ENCODE measurements at regions not wholly inside any gene's neighbourhood (a gene's known extent, or its start where the extent isn't known, plus 50 kb on each side); places are given as distances from the start of the nearest gene placed in this dataset.

DNA sequence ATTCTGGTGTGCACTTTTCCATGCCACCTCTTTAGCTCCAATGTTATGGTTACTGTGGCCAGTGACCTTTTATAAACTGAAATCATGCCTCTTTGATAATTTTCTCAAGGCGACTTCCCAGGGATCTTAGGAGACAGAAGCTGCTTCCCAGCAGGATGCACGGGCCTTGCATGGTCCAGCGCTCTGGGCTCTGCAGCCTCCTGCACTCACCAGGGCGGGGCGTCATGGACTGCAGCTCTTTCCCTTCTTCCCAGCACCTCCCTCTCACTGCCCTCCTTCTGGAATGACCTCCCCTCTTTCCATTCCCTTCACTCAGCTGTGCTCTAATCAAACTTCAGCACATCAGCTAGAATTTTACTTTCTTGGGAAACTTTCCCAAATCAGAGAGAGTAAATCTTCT, 318.3 kb downstream of the IRS2 start:
- Histone ChIP-seq H3K4me3 (no peak overlapping the region), H3K27me3 (replicated peaks in 1 of 2; ENCODE audit: control insufficient read depth in 2 of 2, insufficient read depth in 2 of 2, low read length in 1 of 2) (no peaks in the 10 kb centered on the region), H4K20me1 (ENCODE audit: control insufficient read depth, insufficient read depth) (no peaks in the 10 kb centered on the region), H3K9me3 (replicated peaks; ENCODE audit: control insufficient read depth, insufficient read depth, low read length) (no peaks in the 10 kb centered on the region; the same call in 2 of the 3 replicates), H3K36me3 (ENCODE audit: control insufficient read depth in 2 of 2, insufficient read depth in 2 of 2, low read length in 1 of 2) (no peaks in the 10 kb centered on the region), H3K27ac (ENCODE audit: control insufficient read depth, insufficient read depth) (no peak overlapping the region), H3K79me2 (ENCODE audit: control insufficient read depth, insufficient read depth, low read length) (no peaks in the 10 kb centered on the region), H3K9ac (ENCODE audit: control insufficient read depth, insufficient read depth, low read length) (no peak overlapping the region), H3K4me2 (ENCODE audit: control insufficient read depth, insufficient read depth) (no peak overlapping the region), H3K4me1 (ENCODE audit: control insufficient read depth, insufficient read depth, low read length) (no peaks in the 10 kb centered on the region), H2AFZ (ENCODE audit: control insufficient read depth, low read depth, low read length) (no peak overlapping the region)
- RAD21 ChIA-PET (ENCODE audit: unreplicated experiment) = no interaction called here
- intact Hi-C loops (cut with micrococcal nuclease; ENCODE audit: unreplicated experiment) = no loop called here
- BruUV-seq (replicated peaks) = no TSS peak
- SMC1A ChIA-PET (ENCODE audit: uncharacterized antibody, unreplicated experiment) = interaction anchor here (2.2 kb wide), 1 partner anchor 12 kb away, joined by 6 read pairs; no protein-coding TSS in a partner anchor
- CTCF ChIA-PET = interaction anchor here (1.5 kb wide), 1 partner anchor 9 kb away, joined by 6 read pairs; no protein-coding TSS in a partner anchor
- POLR2A ChIA-PET = no interaction called here
- in situ Hi-C loops (cut with MboI) = no loop called here
- TF ChIP-seq NFIC (IDR thresholded peaks at IDR 0.05; ENCODE audit: low read depth, low read length) (no peak), CBX5 (IDR thresholded peaks at IDR 0.05; ENCODE audit: low read depth) (no peak), RELA (IDR thresholded peaks at IDR 0.05; ENCODE audit: borderline replicate concordance, partially characterized antibody) (no peak), RB1 (IDR thresholded peaks at IDR 0.05; ENCODE audit: borderline replicate concordance) (no peak), MYC (IDR thresholded peaks at IDR 0.05; ENCODE audit: insufficient read depth, insufficient read length, insufficient replicate concordance, low read length, severe bottlenecking) (no peak), MTA2 (IDR thresholded peaks at IDR 0.05; ENCODE audit: low read depth) (no peak), PML (IDR thresholded peaks at IDR 0.05; ENCODE audit: low read length) (no peak), RFX5 (IDR thresholded peaks at IDR 0.05; ENCODE audit: low read depth, low read length) (no peak)
- ATAC-seq (no peak), FAIRE-seq (no peak), DNase-seq (ENCODE audit: low read depth, low spot score) (no peak)
- WGBS (ENCODE audit: insufficient coverage, insufficient replicate concordance, low lambda C conversion rate, missing lambda C conversion rate) = 31% methylated on average over 5 of the region's 5 CpGs

DNA sequence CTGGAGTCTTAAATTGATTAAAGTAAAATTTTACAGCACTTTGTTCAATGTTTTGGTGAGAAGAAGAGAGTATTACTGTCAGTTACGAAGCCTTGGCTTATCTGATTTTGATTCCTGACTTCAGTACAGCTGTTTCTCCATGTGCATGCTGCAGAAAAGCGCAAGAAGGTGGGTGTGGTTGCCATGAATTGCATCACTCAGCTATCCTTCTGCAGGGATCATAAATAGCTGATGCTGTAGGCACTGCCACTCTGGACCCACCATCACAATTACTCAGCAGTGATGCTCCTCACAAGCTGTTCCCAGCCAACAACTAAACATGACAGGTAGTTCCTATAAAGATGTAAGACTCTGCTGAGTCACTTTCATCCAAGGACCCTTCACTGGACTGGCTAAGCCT, 321.2 kb downstream of the IRS2 start:
- CTCF ChIA-PET = no interaction called here
- TF ChIP-seq ASH2L (IDR thresholded peaks at IDR 0.05; ENCODE audit: borderline replicate concordance, low read depth) (no peak), FOXM1 (IDR thresholded peaks at IDR 0.05; ENCODE audit: low read depth, low read length) (no peak), SMARCA5 (IDR thresholded peaks at IDR 0.05) (no peak), NR2C1 (IDR thresholded peaks at IDR 0.05) (no peak), RAD21 (IDR thresholded peaks at IDR 0.05; ENCODE audit: insufficient read depth, low read depth, low read length) (no peak), ZBED1 (IDR thresholded peaks at IDR 0.05; ENCODE audit: borderline replicate concordance) (no peak), TCF3 (IDR thresholded peaks at IDR 0.05; ENCODE audit: borderline replicate concordance, insufficient read depth, low read depth, low read length) (no peak)
- TF ChIP-seq, protein P1, sequence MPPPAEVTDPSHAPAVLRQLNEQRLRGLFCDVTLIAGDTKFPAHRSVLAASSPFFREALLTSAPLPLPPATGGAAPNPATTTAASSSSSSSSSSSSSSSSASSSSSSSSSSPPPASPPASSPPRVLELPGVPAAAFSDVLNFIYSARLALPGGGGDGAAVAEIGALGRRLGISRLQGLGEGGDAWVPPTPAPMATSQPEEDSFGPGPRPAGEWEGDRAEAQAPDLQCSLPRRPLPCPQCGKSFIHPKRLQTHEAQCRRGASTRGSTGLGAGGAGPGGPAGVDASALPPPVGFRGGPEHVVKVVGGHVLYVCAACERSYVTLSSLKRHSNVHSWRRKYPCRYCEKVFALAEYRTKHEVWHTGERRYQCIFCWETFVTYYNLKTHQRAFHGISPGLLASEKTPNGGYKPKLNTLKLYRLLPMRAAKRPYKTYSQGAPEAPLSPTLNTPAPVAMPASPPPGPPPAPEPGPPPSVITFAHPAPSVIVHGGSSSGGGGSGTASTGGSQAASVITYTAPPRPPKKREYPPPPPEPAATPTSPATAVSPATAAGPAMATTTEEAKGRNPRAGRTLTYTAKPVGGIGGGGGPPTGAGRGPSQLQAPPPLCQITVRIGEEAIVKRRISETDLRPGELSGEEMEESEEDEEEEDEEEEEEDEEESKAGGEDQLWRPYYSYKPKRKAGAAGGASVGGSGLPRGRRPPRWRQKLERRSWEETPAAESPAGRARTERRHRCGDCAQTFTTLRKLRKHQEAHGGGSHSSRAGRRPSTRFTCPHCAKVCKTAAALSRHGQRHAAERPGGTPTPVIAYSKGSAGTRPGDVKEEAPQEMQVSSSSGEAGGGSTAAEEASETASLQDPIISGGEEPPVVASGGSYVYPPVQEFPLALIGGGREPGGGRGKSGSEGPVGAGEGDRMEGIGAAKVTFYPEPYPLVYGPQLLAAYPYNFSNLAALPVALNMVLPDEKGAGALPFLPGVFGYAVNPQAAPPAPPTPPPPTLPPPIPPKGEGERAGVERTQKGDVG (CRISPR knock-in tag; IDR thresholded peaks at IDR 0.05) = no peak

More for the DNA sequence above, 321.2 kb downstream of the IRS2 start:
- no TSS peak for BruUV-seq (replicated peaks)
- RAD21 ChIA-PET (ENCODE audit: unreplicated experiment) = no interaction called here
- SMC1A ChIA-PET (ENCODE audit: uncharacterized antibody, unreplicated experiment) = interaction anchor here (1.2 to 1.7 kb wide), 3 partner anchors 8 to 16 kb away, joined by 3 read pairs; no protein-coding TSS in a partner anchor
- H3K36me3 ChIP-seq (ENCODE audit: control insufficient read depth in 2 of 2, insufficient read depth in 2 of 2, low read length in 1 of 2) = no peaks in the 10 kb centered on the region
- no peak overlapping the region for H3K4me3 ChIP-seq
- in situ Hi-C loops (cut with MboI) = no loop called here
- H3K27ac ChIP-seq (ENCODE audit: control insufficient read depth, insufficient read depth) = no peak overlapping the region
- H3K9me3 ChIP-seq (replicated peaks; ENCODE audit: control insufficient read depth, insufficient read depth, low read length) = no peaks in the 10 kb centered on the region; the same call in 2 of the 3 replicates
- no peak overlapping the region for H3K9ac ChIP-seq (ENCODE audit: control insufficient read depth, insufficient read depth, low read length)
- DNase-seq (ENCODE audit: low read depth, low spot score) = no peak
- H3K4me2 ChIP-seq (ENCODE audit: control insufficient read depth, insufficient read depth) = no peak overlapping the region
- intact Hi-C loops (cut with micrococcal nuclease; ENCODE audit: unreplicated experiment) = no loop called here
- no peaks in the 10 kb centered on the region for H4K20me1 ChIP-seq (ENCODE audit: control insufficient read depth, insufficient read depth)
- H3K27me3 ChIP-seq (replicated peaks in 1 of 2; ENCODE audit: control insufficient read depth in 2 of 2, insufficient read depth in 2 of 2, low read length in 1 of 2) = no peaks in the 10 kb centered on the region
- FAIRE-seq = no peak
- no peak for ATAC-seq
- no peak overlapping the region for H2AFZ ChIP-seq (ENCODE audit: control insufficient read depth, low read depth, low read length)
- H3K4me1 ChIP-seq (ENCODE audit: control insufficient read depth, insufficient read depth, low read length) = no peaks in the 10 kb centered on the region
- POLR2A ChIA-PET = no interaction called here
- WGBS (ENCODE audit: insufficient coverage, insufficient replicate concordance, low lambda C conversion rate, missing lambda C conversion rate) = 0% methylated on average over 2 of the region's 2 CpGs
- H3K79me2 ChIP-seq (ENCODE audit: control insufficient read depth, insufficient read depth, low read length) = no peaks in the 10 kb centered on the region

Measured in GM12878 (cell line).